ENCODE measurements at regions not wholly inside any gene's neighbourhood (a gene's known extent, or its start where the extent isn't known, plus 50 kb on each side); places are given as distances from the start of the nearest gene placed in this dataset.

DNA sequence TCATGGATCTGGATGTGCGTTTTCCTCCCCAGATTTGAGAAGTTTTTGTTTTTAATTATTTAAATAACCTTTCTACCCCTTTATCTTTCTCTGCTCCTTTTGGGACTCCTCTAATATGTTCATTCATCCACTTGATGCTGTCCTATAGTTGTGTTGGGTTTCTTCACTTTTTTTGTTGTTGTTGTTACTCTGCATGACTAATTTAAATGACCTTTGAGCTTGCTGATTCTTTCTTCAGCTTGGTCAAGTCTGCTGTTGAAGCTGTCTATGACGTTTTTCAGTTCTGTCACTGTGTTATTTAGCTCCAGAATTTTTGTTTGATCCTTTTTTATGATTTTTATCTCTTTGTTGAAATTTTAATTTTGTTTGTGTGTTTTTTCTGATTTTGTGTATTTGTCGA lies 463.6 kb upstream of the ALCAM start:
- ATAC-seq (ENCODE audit: low FRiP score): no peak
- no peak for DNase-seq (ENCODE audit: low spot score)
- TF ChIP-seq, protein P1, sequence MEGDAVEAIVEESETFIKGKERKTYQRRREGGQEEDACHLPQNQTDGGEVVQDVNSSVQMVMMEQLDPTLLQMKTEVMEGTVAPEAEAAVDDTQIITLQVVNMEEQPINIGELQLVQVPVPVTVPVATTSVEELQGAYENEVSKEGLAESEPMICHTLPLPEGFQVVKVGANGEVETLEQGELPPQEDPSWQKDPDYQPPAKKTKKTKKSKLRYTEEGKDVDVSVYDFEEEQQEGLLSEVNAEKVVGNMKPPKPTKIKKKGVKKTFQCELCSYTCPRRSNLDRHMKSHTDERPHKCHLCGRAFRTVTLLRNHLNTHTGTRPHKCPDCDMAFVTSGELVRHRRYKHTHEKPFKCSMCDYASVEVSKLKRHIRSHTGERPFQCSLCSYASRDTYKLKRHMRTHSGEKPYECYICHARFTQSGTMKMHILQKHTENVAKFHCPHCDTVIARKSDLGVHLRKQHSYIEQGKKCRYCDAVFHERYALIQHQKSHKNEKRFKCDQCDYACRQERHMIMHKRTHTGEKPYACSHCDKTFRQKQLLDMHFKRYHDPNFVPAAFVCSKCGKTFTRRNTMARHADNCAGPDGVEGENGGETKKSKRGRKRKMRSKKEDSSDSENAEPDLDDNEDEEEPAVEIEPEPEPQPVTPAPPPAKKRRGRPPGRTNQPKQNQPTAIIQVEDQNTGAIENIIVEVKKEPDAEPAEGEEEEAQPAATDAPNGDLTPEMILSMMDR (IDR thresholded peaks at IDR 0.05): no peak

DNA sequence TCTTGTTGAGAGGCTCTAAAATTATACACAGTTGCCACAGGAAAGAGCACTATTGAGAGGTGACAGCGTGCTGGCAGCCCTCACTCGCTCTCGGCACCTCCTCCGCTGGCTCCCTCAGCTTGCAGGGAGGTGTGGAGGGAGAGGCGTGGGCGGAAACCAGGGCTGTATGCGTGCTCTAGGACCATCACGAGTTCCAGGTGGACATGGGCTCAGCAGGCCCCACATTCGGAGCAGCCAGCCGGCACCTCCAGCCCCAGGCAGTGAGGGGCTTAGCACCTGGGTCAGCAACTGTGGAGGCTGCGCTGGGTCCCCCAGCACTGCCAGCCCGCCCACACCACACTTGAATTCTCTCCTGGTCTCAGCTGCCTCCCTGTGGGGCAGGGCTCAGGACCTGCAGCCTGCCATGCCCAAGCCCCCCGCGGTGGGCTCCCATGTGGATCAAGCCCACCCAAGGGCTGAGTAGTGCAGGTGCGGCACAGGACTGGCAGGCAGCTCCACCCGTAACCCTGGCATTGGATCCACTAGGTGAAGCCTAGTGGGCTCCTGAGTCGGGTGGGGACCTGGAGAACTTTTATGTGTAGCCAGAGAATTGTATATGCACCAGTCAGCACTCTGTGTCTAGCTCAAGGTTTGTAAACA lies 460.6 kb upstream of the ALCAM start:
- no peak for DNase-seq (ENCODE audit: low spot score)
- TF ChIP-seq, protein P1 (IDR thresholded peaks at IDR 0.05): no peak
- ATAC-seq (ENCODE audit: low FRiP score): no peak

DNA sequence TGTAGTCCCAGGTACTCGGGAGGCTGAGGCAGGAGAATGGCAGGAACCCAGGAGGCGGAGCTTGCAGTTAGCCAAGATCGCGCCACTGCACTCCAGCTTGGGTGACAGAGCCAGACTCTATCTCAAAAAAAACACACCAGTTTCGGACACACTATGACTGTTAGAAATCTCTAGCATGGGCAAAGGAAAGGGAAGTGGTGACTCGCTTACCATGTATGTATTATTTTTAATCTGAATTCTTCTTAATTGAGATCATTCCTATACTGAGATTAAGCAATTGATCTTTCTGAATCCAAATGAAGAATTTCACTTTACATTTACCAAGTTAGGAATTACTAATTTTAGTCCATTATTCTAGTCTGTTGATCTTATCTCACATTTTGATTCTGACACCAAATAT lies 459.2 kb upstream of the ALCAM start:
- DNase-seq (ENCODE audit: low spot score) (no peak), ATAC-seq (ENCODE audit: low FRiP score) (no peak)
- TF ChIP-seq, protein P1 (IDR thresholded peaks at IDR 0.05): no peak

DNA sequence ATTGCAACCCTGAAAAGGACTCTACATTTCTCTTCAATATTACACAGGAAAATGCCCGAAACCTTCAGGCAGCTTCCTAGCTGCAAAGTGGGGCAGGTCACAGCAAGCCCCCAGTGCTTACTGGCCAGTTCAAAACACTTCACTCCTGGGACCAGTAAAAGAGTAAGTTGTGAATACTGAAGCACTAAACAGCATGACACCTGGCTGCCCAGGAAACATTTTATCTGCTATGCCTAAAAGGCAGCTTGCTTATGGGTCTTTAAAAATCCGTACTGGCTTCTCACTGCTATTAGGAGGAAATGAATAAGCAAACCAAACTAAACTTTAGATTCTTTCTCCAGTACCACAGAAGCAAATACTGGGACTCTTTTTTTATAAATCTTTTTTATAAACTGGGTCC lies 457.9 kb upstream of the ALCAM start:
- TF ChIP-seq, protein P1 (IDR thresholded peaks at IDR 0.05): no peak
- DNase-seq (ENCODE audit: low spot score) (no peak), ATAC-seq (ENCODE audit: low FRiP score) (no peak)

DNA sequence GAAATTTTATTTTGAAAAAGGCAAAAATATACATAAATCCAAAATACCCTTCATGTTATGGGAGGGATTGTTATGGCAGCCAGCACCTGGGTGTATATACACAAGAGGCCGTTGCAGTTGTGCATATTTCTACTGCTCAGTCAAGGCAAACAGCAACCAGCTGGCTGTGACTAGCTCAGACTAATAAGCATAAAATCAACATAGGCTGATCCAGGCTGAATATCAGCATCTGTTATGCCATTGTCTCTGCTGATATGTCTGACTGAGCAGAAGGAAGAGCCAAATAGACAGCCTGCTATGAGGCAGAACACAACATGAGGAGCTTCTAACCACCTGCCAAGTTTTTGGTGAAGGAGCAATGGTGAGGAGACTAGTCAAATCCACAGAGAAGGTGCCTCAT lies 457.5 kb upstream of the ALCAM start:
- DNase-seq (ENCODE audit: low spot score) (no peak), ATAC-seq (ENCODE audit: low FRiP score) (no peak)
- TF ChIP-seq, protein P1 (IDR thresholded peaks at IDR 0.05): no peak

DNA sequence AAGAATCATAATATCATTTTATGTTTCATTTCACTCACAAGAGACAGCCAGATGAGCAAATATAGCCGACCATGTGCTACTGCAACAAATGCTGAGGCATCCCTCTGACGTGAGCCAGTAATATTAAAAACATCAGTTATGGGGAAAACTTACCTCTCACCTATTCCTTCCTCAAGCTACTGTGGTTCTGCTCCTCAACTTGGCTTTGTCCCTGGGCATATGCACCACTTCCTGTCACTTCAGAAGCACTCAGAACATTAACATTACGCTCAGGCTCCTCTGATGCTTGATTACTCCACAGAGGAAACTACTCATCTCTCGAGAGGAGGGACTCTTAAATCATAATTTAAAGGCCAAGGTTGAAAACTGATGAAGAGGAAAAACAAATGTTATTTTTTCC lies 457.0 kb upstream of the ALCAM start:
- ATAC-seq (ENCODE audit: low FRiP score) (no peak), DNase-seq (ENCODE audit: low spot score) (no peak)
- TF ChIP-seq, protein P1 (IDR thresholded peaks at IDR 0.05): no peak

DNA sequence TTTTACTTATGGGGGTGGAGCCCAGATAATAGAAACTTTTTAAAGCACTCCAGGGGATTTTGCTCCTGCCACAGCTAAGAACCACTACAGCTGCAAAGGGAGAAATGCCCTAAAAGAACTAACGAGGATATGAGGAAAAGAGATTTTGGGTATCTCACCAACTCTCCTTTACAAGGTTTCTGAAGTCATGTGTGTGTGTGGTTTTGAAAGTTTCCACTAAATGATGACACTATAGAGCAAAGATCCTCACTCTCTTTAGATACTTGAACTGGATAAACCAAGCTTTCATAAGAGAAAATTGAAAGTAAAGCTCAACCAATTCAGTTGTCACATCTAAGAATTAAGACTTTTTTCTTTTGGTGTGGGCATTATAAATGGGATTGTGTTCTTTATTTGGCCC lies 455.3 kb upstream of the ALCAM start:
- TF ChIP-seq, protein P1 (IDR thresholded peaks at IDR 0.05): no peak
- no peak for DNase-seq (ENCODE audit: low spot score)
- ATAC-seq (ENCODE audit: low FRiP score): no peak
